Thyroid gland (tissue), 4 donors: ENCODE measurements at regions not wholly inside any gene's neighbourhood (a gene's known extent, or its start where the extent isn't known, plus 50 kb on each side); places are given as distances from the start of the nearest gene placed in this dataset.

Experiments
- DNase-seq, 2 donors: peaks; one replicate each; pipeline ENCODE4 v3.0.0-alpha.2; 2019
- H3K27ac ChIP-seq, 3 donors: fragments of 200-600 bp; sonication (generic); 1 replicate in 2 of 3; 2 replicates in 1 of 3; pipeline ENCODE4 v1.5.1; 2016 to 2019; ENCODE audit warnings: mild to moderate bottlenecking in 1 of 3, moderate library complexity in 1 of 3
- H3K27me3 ChIP-seq: fragments of 200-600 bp; sonication (generic); one replicate; pipeline ENCODE4 v1.5.1; 2019
- H3K36me3 ChIP-seq, 2 donors: fragments of 200-600 bp; sonication (generic); one replicate each; pipeline ENCODE4 v1.5.1; 2016 to 2019
- H3K4me1 ChIP-seq, 2 donors: fragments of 200-600 bp; sonication (generic); one replicate each; pipeline ENCODE4 v1.5.1; 2017 to 2019
- H3K4me3 ChIP-seq, 3 donors: fragments of 200-600 bp; sonication (generic); replicated peaks in 1 of 3; 1 replicate in 2 of 3; 2 replicates in 1 of 3; pipeline ENCODE4 v1.5.1; 2016; ENCODE audit warnings: mild to moderate bottlenecking in 1 of 3
- H3K9me3 ChIP-seq: fragments of 200-600 bp; sonication (generic); one replicate; pipeline ENCODE4 v1.5.1; 2017
- CTCF ChIP-seq, 6 experiments: fragments of 200-600 bp in 3 of 6; fragments of 450-650 bp in 3 of 6; sonication (generic) in 3 of 6; IDR thresholded peaks; one replicate each; pipeline ENCODE4 v1.5.1; 2016 to 2019; ENCODE audit warnings: antibody characterized with exemption in 6 of 6, mild to moderate bottlenecking in 2 of 6, inconsistent platforms in 1 of 6, moderate library complexity in 1 of 6
- POLR2A ChIP-seq, 2 donors: fragments of 450-650 bp; IDR thresholded peaks; one replicate each; pipeline ENCODE4 v1.6.1; 2017; ENCODE audit warnings: antibody characterized with exemption in 2 of 2, mild to moderate bottlenecking in 2 of 2, moderate library complexity in 1 of 2
- WGBS, 2 donors: methylation state at CpG; one replicate each; pipeline ENCODE4 v1.1.5; 2017; 5-methylcytosine and 5-hydroxymethylcytosine counted together
- intact Hi-C: fragments of 100-400 bp; cut with DNase I; formaldehyde crosslinking; loops from one replicate; pipeline ENCODE4 v1.15.1; 2023

GRCh38 chr2:143889216-143889615, 630.7 kb downstream of the ZEB2 start:
- Histone ChIP-seq H3K4me1 (no peaks in the 10 kb centered on the region), H3K27ac (no peak overlapping the region), H3K36me3 (no peaks in the 10 kb centered on the region), H3K4me3 (no peak overlapping the region), H3K9me3 (no peaks in the 10 kb centered on the region), H3K27me3 (no peaks in the 10 kb centered on the region)
- TF ChIP-seq CTCF (IDR thresholded peaks at IDR 0.05) (no peak), POLR2A (IDR thresholded peaks at IDR 0.05) (no peak)
- intact Hi-C loops = no loop called here
- 87 to 89% methylated on average over 4 of the region's 4 CpGs for WGBS, 2 donors
- no peak for DNase-seq

DNA sequence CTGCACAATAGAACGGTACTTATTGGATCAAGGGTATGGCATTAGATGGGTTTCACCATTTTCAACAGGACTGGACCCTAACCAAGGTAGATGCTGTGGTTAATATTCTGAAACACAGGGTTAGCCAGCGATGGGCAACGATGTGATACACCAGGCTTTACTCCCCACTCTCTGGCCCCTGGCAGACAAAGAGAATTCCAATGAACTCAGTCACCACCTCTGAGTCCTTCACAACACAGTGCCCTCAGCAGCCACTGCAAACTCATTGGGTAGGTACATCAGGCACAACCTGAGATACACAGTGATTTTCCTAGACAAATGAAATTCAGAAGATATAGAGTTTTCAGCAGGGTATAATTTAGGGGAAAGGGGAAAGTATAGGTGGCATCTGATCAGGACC, 634.5 kb downstream of the ZEB2 start:
- TF ChIP-seq POLR2A (IDR thresholded peaks at IDR 0.05) = no peak
- TF ChIP-seq CTCF (IDR thresholded peaks at IDR 0.05) = no peak
- H3K4me3 ChIP-seq = no peak overlapping the region
- intact Hi-C loops = no loop called here
- no peaks in the 10 kb centered on the region for H3K27me3 ChIP-seq
- no peaks in the 10 kb centered on the region for H3K9me3 ChIP-seq
- no peaks in the 10 kb centered on the region for H3K4me1 ChIP-seq
- WGBS, 2 donors = 89 to 95% methylated on average over 3 of the region's 3 CpGs
- DNase-seq = no peak
- no peak overlapping the region for H3K27ac ChIP-seq
- H3K36me3 ChIP-seq = no peaks in the 10 kb centered on the region

DNA sequence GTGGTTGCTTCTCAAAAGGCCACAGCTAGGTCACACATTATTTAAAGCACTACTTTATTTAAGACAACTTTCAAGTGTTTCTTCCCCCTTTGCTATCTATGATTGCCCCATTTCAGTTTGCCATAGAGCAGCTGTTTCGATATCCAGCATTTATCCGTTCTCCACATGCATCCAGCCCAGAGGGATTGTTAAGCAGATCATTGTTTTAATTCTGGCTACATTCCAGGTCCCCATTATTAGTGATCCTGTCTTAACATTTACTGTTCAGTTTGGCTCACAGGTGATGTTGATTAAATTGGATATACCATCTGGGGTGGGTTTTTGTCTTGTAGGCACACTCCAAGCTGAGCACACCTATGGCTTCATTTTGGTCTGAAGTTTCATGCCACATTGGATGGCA, 638.7 kb downstream of the ZEB2 start:
- intact Hi-C loops = no loop called here
- H3K36me3 ChIP-seq = no peaks in the 10 kb centered on the region
- WGBS, 2 donors = 84 to 93% methylated on average over 2 of the region's 2 CpGs
- DNase-seq = no peak
- H3K4me1 ChIP-seq = no peaks in the 10 kb centered on the region
- TF ChIP-seq CTCF (IDR thresholded peaks at IDR 0.05) (no peak), POLR2A (IDR thresholded peaks at IDR 0.05) (no peak)
- H3K27ac ChIP-seq = no peak overlapping the region
- H3K27me3 ChIP-seq = no peaks in the 10 kb centered on the region
- H3K4me3 ChIP-seq = no peak overlapping the region
- no peaks in the 10 kb centered on the region for H3K9me3 ChIP-seq

- Histone ChIP-seq H3K27ac (no peak overlapping the region), H3K4me3 (no peak overlapping the region), H3K36me3 (no peaks in the 10 kb centered on the region), H3K4me1 (no peaks in the 10 kb centered on the region), H3K9me3 (no peaks in the 10 kb centered on the region), H3K27me3 (no peaks in the 10 kb centered on the region)
- no peak for DNase-seq
- WGBS, 2 donors = 75 to 79% methylated on average over 1 of the region's 1 CpG
- intact Hi-C loops = no loop called here
- TF ChIP-seq POLR2A (IDR thresholded peaks at IDR 0.05) = no peak
- TF ChIP-seq CTCF (IDR thresholded peaks at IDR 0.05) = no peak
Measured at GRCh38 chr2:143877876-143878530, 641.9 kb downstream of the ZEB2 start.

GRCh38 chr2:143877056-143877455, 642.9 kb downstream of the ZEB2 start:
- DNase-seq = no peak
- no peaks in the 10 kb centered on the region for H3K4me1 ChIP-seq
- WGBS, 2 donors = 79 to 81% methylated on average over 11 of the region's 11 CpGs
- H3K27me3 ChIP-seq = no peaks in the 10 kb centered on the region
- H3K9me3 ChIP-seq = no peaks in the 10 kb centered on the region
- intact Hi-C loops = no loop called here
- TF ChIP-seq CTCF (IDR thresholded peaks at IDR 0.05) (no peak), POLR2A (IDR thresholded peaks at IDR 0.05) (no peak)
- H3K27ac ChIP-seq = no peak overlapping the region
- no peaks in the 10 kb centered on the region for H3K36me3 ChIP-seq
- no peak overlapping the region for H3K4me3 ChIP-seq
